WTC11 (cell line): ENCODE measurements at regions not wholly inside any gene's neighbourhood (a gene's known extent, or its start where the extent isn't known, plus 50 kb on each side); places are given as distances from the start of the nearest gene placed in this dataset.

Experiments
- CTCF ChIP-seq: fragments of 200-600 bp; IDR thresholded peaks from 2 replicates; pipeline ENCODE4 v1.8.0; 2022; ENCODE audit warnings: antibody characterized with exemption
- IRF1 ChIP-seq: sonication (generic); formaldehyde crosslinking; IDR thresholded peaks from 2 replicates; pipeline ENCODE4 v1.8.0; 2023; ENCODE audit warnings: missing genetic modification reagents
- MAX ChIP-seq: sonication (generic); formaldehyde crosslinking; IDR thresholded peaks from 2 replicates; pipeline ENCODE4 v1.8.0; 2022; ENCODE audit warnings: mild to moderate bottlenecking, missing genetic modification reagents
- NFYB ChIP-seq: sonication (generic); formaldehyde crosslinking; conservative IDR thresholded peaks from 2 replicates; pipeline ENCODE4 v1.8.0; 2022; ENCODE audit warnings: low read depth, missing genetic modification reagents
- PRDM15 ChIP-seq: sonication (generic); formaldehyde crosslinking; IDR thresholded peaks from 2 replicates; pipeline ENCODE4 v1.8.0; 2022; ENCODE audit warnings: missing genetic modification reagents
- RORB ChIP-seq: fragments of 250-450 bp; sonication (Bioruptor Pico); IDR thresholded peaks from 2 replicates; pipeline ENCODE4 v1.9.0; 2021; ENCODE audit warnings: mild to moderate bottlenecking
- USF1 ChIP-seq: sonication (generic); formaldehyde crosslinking; IDR thresholded peaks from 2 replicates; pipeline ENCODE4 v1.8.0; 2022; ENCODE audit warnings: mild to moderate bottlenecking, missing genetic modification reagents
- ZNF121 ChIP-seq: sonication (generic); formaldehyde crosslinking; IDR thresholded peaks from 2 replicates; pipeline ENCODE4 v1.8.0; 2023; ENCODE audit warnings: missing genetic modification reagents

- TF ChIP-seq ZNF121 (no peak), MAX (CRISPR knock-in tag) (no peak), RORB (CRISPR knock-in tag) (no peak), CTCF (no peak), PRDM15 (CRISPR knock-in tag) (no peak), NFYB (CRISPR knock-in tag) (no peak), USF1 (CRISPR knock-in tag) (no peak), IRF1 (CRISPR knock-in tag) (no peak)
Measured at GRCh38 chr15:31970007-31970406, 60.3 kb upstream of the CHRNA7 start.
